AG04449 (cell line): ENCODE measurements at regions not wholly inside any gene's neighbourhood (a gene's known extent, or its start where the extent isn't known, plus 50 kb on each side); places are given as distances from the start of the nearest gene placed in this dataset.

ENCODE experiments used
- CTCF ChIA-PET: fragments of 350-600 bp; formaldehyde crosslinking; extraction: SDS; loops from one replicate; lab custom pipeline; 2021; ENCODE audit warnings: antibody characterized with exemption; lab: Yijun Ruan, JAX
- POLR2A ChIA-PET: fragments of 400-600, 350-600 bp; formaldehyde crosslinking; extraction: SDS; loops from one replicate; lab custom pipeline; 2020; ENCODE audit warnings: antibody characterized with exemption, inconsistent platforms; lab: Yijun Ruan, JAX
- DNase-seq: peaks from one replicate; pipeline ENCODE4 v3.0.0-alpha.2; 2010; ENCODE audit warnings: low read depth, low spot score
- H3K4me3 ChIP-seq: 2 replicates; pipeline ENCODE4 v1.5.1; 2011; ENCODE audit warnings: low read depth, mild to moderate bottlenecking, control low read depth, low read length
- TF ChIP-seq, protein P1 (sequence below): IDR thresholded peaks from one replicate; pipeline ENCODE4 v1.5.1; 2011; ENCODE audit warnings: mild to moderate bottlenecking, moderate library complexity, low read length, control low read depth, inconsistent platforms; ENCODE audit not compliant: insufficient read depth; ENCODE audit errors: missing control alignments

DNA sequence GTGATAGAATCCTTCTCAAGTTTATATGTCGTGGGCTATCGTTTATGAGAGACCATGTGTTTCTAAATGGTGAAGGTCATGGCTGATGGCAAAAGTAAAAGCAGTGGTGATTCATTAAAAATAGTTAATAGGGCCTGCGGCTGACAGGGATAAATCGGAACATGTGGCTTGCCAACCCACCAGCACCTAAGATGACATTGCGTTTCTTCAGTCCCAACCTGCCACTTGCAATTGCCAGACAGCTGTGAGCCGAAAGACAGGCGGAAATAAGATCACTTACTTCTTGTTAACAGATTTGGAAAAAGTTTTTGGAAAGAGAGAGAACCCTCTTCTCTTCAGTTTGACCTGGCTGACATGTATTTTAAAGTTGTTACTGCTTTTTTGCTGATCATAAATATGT lies 131.5 kb upstream of the MPPED2 start:
- no peak overlapping the region for H3K4me3 ChIP-seq
- ChIA-PET CTCF (no interaction called here), POLR2A (no interaction called here)
- TF ChIP-seq, protein P1, sequence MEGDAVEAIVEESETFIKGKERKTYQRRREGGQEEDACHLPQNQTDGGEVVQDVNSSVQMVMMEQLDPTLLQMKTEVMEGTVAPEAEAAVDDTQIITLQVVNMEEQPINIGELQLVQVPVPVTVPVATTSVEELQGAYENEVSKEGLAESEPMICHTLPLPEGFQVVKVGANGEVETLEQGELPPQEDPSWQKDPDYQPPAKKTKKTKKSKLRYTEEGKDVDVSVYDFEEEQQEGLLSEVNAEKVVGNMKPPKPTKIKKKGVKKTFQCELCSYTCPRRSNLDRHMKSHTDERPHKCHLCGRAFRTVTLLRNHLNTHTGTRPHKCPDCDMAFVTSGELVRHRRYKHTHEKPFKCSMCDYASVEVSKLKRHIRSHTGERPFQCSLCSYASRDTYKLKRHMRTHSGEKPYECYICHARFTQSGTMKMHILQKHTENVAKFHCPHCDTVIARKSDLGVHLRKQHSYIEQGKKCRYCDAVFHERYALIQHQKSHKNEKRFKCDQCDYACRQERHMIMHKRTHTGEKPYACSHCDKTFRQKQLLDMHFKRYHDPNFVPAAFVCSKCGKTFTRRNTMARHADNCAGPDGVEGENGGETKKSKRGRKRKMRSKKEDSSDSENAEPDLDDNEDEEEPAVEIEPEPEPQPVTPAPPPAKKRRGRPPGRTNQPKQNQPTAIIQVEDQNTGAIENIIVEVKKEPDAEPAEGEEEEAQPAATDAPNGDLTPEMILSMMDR: no peak
- no peak for DNase-seq

DNA sequence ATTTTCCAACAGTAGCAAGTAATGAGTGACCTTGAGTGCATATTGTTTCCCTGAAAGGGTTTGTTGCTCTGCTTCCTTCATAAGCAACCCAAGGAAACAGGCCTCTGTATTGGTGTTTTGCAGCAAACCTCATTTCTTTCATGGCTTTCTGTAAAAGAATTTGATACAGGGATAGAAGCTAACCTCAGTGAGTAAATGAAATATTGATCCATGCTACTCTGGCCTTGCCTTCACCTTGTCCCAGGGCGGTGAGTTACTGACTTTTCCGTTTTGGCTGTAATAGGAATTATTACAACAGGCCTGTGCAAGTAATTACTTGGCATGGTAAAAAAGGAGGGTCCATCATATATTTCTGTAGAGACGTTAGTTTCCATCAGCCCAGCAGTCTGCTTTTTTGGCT lies 130.9 kb upstream of the MPPED2 start:
- DNase-seq: no peak
- no peak overlapping the region for H3K4me3 ChIP-seq
- TF ChIP-seq, protein P1: no peak
- CTCF ChIA-PET: no interaction called here
- POLR2A ChIA-PET: no interaction called here

DNA sequence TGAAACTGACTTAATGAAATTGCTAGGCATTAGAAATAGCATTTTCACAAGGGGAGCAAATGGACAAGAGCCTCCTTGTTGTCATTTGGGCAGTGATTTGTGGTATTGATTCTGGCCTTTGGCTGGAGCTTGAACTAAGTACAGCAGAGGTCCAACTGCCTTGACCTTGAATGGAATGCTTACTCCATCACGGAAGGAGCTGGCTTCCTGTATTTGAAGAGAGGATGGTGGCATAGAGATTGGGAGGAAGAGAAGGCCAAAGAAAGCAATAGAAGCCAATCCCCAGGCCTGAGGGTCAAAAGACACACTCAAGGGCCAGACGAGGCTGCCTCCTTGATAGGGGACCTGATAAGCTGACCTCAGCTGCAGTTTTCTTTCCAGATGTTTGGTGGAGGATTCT lies 126.6 kb upstream of the MPPED2 start:
- ChIA-PET CTCF (no interaction called here), POLR2A (no interaction called here)
- DNase-seq: no peak
- H3K4me3 ChIP-seq: no peak overlapping the region
- TF ChIP-seq, protein P1: no peak

DNA sequence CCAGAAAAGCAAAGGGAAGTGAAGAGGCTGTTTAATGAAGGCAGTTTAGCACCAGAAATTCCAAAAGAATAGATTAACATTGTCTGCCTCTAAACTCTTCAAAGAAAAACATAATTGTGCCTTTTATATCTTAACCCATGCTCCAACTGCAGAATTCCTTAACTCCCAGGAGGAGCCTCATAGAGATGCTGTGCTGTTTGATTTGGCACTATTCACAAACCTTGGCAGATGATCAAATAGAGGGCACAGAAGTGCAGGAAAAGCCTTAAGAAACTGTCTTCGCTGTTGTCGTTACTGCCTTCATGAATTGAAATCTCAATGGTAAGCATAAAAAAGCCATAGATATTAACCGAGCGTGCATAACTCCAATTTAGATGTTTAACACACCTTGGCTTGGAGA lies 124.1 kb upstream of the MPPED2 start:
- no peak for DNase-seq
- ChIA-PET CTCF (no interaction called here), POLR2A (no interaction called here)
- TF ChIP-seq, protein P1: no peak
- no peak overlapping the region for H3K4me3 ChIP-seq

DNA sequence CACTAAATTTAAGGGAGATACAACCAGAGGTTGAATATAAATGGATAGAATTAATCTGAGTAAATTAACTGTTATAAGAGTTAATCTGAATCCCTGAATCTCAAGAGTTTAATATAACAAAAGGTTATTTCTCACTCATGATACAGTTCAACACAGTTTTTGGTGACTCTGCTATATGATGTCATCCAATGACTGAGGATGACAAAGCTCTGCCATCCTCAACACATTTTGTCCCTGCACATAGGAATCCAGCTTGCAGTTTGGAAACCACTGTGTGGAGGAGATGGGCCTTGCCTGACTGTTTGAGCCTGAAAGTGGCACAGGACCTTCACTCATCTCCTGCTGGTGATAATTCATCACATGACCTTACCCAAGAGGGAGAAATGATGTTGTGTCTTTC lies 121.0 kb upstream of the MPPED2 start:
- no peak for DNase-seq
- TF ChIP-seq, protein P1: no peak
- no peak overlapping the region for H3K4me3 ChIP-seq
- ChIA-PET POLR2A (no interaction called here), CTCF (no interaction called here)

DNA sequence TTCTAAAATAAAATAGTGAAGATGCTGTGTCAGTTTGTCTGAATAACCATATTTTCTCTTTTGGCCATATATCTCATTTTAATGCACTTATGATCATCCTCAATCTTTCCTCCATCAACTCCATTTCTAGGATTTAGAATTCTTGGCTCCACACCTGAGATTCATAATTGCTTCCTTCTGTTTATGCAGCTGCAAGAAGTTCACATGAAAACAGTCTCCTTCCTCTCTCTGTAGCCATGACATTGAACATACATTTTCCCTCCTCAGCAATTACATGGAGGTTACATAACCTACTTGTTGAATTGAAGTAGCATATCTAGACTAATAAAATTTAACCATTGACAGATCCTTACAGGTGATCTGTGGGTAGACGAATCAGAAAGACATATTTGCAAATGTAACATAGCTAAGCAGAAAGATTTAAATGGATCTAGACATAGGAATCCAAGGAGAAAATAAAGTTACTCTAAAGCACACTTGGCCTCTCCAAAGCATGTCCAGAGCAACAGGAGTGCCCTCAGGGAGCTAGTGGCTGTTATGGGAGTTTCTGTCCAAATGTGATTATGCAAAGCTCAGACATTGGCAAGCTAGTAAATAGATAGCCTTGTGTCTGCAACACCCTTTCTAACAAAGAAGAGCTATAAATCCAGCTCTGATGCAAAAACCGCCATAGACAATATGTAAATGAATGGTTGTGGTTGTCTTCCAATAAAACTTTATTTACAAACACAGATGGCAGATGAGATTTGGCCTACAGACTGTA lies 119.9 kb upstream of the MPPED2 start:
- CTCF ChIA-PET: no interaction called here
- no peak for DNase-seq
- H3K4me3 ChIP-seq: no peak overlapping the region
- TF ChIP-seq, protein P1: no peak
- POLR2A ChIA-PET: no interaction called here
